Upper lobe of left lung (tissue), 4 donors: ENCODE measurements at regions not wholly inside any gene's neighbourhood (a gene's known extent, or its start where the extent isn't known, plus 50 kb on each side); places are given as distances from the start of the nearest gene placed in this dataset.

ENCODE experiments used
- CTCF ChIP-seq, 6 experiments: fragments of 450-650 bp in 4 of 6; fragments of 200-600 bp in 2 of 6; sonication (generic) in 2 of 6; IDR thresholded peaks; one replicate each; pipeline ENCODE4 v1.5.1; 2016 to 2019; ENCODE audit warnings: antibody characterized with exemption in 6 of 6
- EP300 ChIP-seq, 4 donors: sonication (generic); formaldehyde crosslinking; IDR thresholded peaks; one replicate each; pipeline ENCODE4 v1.5.1; 2017; ENCODE audit warnings: antibody characterized with exemption in 4 of 4, control low read depth in 2 of 4
- POLR2A ChIP-seq, 4 donors: fragments of 450-650 bp; IDR thresholded peaks; one replicate each; pipeline ENCODE4 v1.5.1; 2016 to 2017; ENCODE audit warnings: antibody characterized with exemption in 4 of 4, mild to moderate bottlenecking in 2 of 4
- POLR2AphosphoS5 ChIP-seq, 2 donors: sonication (generic); formaldehyde crosslinking; IDR thresholded peaks; one replicate each; pipeline ENCODE4 v1.5.1; 2017; ENCODE audit warnings: antibody characterized with exemption in 2 of 2

- TF ChIP-seq POLR2A (IDR thresholded peaks at IDR 0.05): no peak
- no peak for TF ChIP-seq EP300 (IDR thresholded peaks at IDR 0.05)
- TF ChIP-seq CTCF (IDR thresholded peaks at IDR 0.05): peak in 1 of 6 experiments; percentile 23
- no peak for TF ChIP-seq POLR2AphosphoS5 (IDR thresholded peaks at IDR 0.05)
These were observed 77.5 kb upstream of the IFNE start for GRCh38 chr9:21559402-21560280.
